ENCODE measurements at regions not wholly inside any gene's neighbourhood (a gene's known extent, or its start where the extent isn't known, plus 50 kb on each side); places are given as distances from the start of the nearest gene placed in this dataset.

DNA sequence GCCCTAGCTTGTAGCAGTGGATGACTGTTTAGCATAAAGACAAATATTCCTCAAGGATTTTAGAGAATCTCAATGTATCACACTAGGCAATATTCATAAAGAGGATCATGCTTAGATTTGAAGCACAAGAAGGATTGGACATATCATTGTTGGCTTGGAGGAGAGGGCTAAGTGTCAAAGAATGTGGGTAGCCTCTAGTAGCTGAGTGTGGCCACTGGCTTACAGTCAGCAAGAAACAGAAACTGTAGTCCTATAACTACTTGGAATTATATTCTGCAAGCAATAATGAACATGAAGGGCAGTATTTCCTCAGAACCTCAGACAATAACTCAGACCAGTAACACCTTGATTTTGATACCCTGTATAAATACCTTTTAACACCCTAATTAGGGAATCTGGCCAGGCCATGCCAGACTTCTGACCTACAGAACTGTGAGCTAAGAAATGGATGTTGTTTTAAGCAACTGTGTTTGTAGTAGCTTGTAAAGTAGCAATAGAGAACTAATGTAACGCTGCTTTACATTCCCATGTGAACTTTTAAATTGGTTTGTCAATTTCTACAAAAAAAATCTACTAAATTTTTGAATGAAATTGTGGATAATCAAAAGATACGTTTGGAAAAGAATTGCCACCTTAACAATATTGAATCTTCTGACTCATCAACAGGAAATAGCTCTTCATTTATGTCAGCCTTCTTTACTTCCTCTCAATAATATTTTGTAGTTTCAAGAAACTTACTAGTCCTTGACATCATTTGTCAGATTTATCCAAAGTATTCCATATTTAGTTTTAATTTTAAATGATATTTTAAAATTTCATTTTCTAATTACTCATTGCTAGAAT lies 65.2 kb upstream of the RSPO3 start:
- TF ChIP-seq CTCF (IDR thresholded peaks at IDR 0.05; ENCODE audit: borderline replicate concordance, insufficient read depth, low read depth, low read length): no peak
- H3K4me3 ChIP-seq (ENCODE audit: low read depth, low read length): no peak overlapping the region

DNA sequence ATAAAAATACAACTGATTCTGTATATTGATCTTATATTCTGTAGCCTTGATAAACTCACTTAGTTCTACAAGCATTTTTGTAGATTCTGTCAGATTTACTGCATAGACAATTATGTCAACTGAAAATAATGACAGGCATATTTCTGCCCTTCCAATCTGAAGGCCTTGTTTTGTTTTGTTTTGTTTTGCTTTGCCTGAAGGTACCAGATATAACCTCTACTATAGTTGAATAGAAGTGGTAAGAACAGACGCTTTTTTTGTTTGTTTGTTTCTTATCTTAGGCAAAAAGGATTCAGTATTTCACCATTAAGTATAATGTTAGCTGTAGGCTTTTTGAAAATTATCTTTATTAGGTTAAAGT lies 64.6 kb upstream of the RSPO3 start:
- TF ChIP-seq CTCF (IDR thresholded peaks at IDR 0.05; ENCODE audit: borderline replicate concordance, insufficient read depth, low read depth, low read length): no peak
- H3K4me3 ChIP-seq (ENCODE audit: low read depth, low read length): no peak overlapping the region

- TF ChIP-seq CTCF (IDR thresholded peaks at IDR 0.05; ENCODE audit: borderline replicate concordance, insufficient read depth, low read depth, low read length): no peak
- H3K4me3 ChIP-seq (ENCODE audit: low read depth, low read length): no peak overlapping the region
These were observed 60.4 kb upstream of the RSPO3 start for GRCh38 chr6:127058027-127058426.

- TF ChIP-seq CTCF (IDR thresholded peaks at IDR 0.05; ENCODE audit: borderline replicate concordance, insufficient read depth, low read depth, low read length): no peak
- H3K4me3 ChIP-seq (ENCODE audit: low read depth, low read length): no peak overlapping the region
These were observed 59.5 kb upstream of the RSPO3 start for GRCh38 chr6:127058936-127059335.
